Smooth muscle cell (in vitro differentiated cells): ENCODE measurements at regions not wholly inside any gene's neighbourhood (a gene's known extent, or its start where the extent isn't known, plus 50 kb on each side); places are given as distances from the start of the nearest gene placed in this dataset.

Experiments used
- DNase-seq: peaks from one replicate; lab custom pipeline; 2025; ENCODE audit not compliant: unreplicated experiment; lab: John Stamatoyannopoulos, UW
- H2AFZ ChIP-seq: fragments of 200-600 bp; sonication (generic); 2 replicates; pipeline ENCODE4 v1.6.0; 2016; ENCODE audit warnings: antibody characterized with exemption, low read depth, mild to moderate bottlenecking
- H3F3A ChIP-seq: fragments of 200-600 bp; sonication (generic); 2 replicates; pipeline ENCODE4 v1.6.0; 2017; ENCODE audit warnings: antibody characterized with exemption, low read depth
- H3K27ac ChIP-seq: fragments of 200-600 bp; sonication (generic); 2 replicates; pipeline ENCODE4 v1.5.1; 2016; ENCODE audit warnings: low read depth, mild to moderate bottlenecking
- H3K27me3 ChIP-seq: fragments of 200-600 bp; sonication (generic); 2 replicates; pipeline ENCODE4 v1.6.1; 2016; ENCODE audit warnings: low read depth, mild to moderate bottlenecking
- H3K36me3 ChIP-seq: fragments of 200-600 bp; sonication (generic); 2 replicates; pipeline ENCODE4 v1.5.1; 2016; ENCODE audit warnings: low read depth
- H3K4me1 ChIP-seq: fragments of 200-600 bp; sonication (generic); 2 replicates; pipeline ENCODE4 v1.5.1; 2016; ENCODE audit warnings: low read depth
- H3K4me2 ChIP-seq: fragments of 200-600 bp; sonication (generic); 2 replicates; pipeline ENCODE4 v1.6.0; 2016; ENCODE audit warnings: mild to moderate bottlenecking
- H3K4me3 ChIP-seq: fragments of 200-600 bp; sonication (generic); 2 replicates; pipeline ENCODE4 v1.5.1; 2016; ENCODE audit warnings: mild to moderate bottlenecking
- H3K79me2 ChIP-seq: fragments of 200-600 bp; sonication (generic); 2 replicates; pipeline ENCODE4 v1.6.0; 2016; ENCODE audit warnings: low read depth, mild to moderate bottlenecking
- H3K9ac ChIP-seq: fragments of 200-600 bp; sonication (generic); 2 replicates; pipeline ENCODE4 v1.6.0; 2016; ENCODE audit warnings: low read depth
- H3K9me3 ChIP-seq: fragments of 200-600 bp; sonication (generic); replicated peaks from 2 replicates; pipeline ENCODE4 v1.5.1; 2016; ENCODE audit warnings: low read depth
- H4K20me1 ChIP-seq: fragments of 200-600 bp; sonication (generic); 2 replicates; pipeline ENCODE4 v1.6.0; 2016; ENCODE audit warnings: low read depth
- WGBS: methylation state at CpG from one replicate; pipeline ENCODE4 v1.1.7; 2016; ENCODE audit warnings: low lambda C conversion rate; 5-methylcytosine and 5-hydroxymethylcytosine counted together
- TF ChIP-seq, protein P1 (sequence below): fragments of 200-600 bp; sonication (generic); IDR thresholded peaks from 2 replicates; pipeline ENCODE4 v1.5.1; 2017; ENCODE audit warnings: borderline replicate concordance, mild to moderate bottlenecking, antibody characterized with exemption; ENCODE audit not compliant: insufficient read depth, poor library complexity, severe bottlenecking

DNA sequence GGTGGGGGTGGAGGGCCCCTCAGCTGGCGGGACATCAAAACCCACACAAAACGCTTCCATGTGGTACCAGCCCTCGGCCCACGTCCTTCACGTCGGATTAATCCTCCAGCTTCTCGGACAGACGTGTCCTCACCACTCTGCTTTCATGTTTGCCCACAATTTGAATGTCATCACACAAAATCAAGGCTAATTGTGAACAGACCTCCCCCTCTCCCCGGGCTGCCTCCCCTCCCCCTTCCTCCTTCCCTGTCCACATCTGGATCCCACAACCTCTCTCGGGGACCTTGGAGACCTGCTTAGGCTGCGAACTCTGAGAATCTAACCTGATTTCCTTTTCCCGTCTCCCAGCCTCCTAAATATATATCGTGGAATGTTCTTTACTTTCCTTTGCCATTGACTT is 262.9 kb downstream of the MN1 start:
- no peak for DNase-seq
- Histone ChIP-seq H3K27ac (no peak overlapping the region), H3K27me3 (peaks cover 10% of the 10 kb centered on the region), H3K9me3 (no peaks in the 10 kb centered on the region), H4K20me1 (no peaks in the 10 kb centered on the region), H3K9ac (no peak overlapping the region), H3K36me3 (no peaks in the 10 kb centered on the region), H3K4me3 (no peak overlapping the region), H3K4me2 (no peak overlapping the region), H3F3A (no peaks in the 10 kb centered on the region), H3K4me1 (peaks cover 8% of the 10 kb centered on the region), H3K79me2 (no peaks in the 10 kb centered on the region), H2AFZ (no peak overlapping the region)
- 79% methylated on average over 13 of the region's 13 CpGs for WGBS
- TF ChIP-seq, protein P1, sequence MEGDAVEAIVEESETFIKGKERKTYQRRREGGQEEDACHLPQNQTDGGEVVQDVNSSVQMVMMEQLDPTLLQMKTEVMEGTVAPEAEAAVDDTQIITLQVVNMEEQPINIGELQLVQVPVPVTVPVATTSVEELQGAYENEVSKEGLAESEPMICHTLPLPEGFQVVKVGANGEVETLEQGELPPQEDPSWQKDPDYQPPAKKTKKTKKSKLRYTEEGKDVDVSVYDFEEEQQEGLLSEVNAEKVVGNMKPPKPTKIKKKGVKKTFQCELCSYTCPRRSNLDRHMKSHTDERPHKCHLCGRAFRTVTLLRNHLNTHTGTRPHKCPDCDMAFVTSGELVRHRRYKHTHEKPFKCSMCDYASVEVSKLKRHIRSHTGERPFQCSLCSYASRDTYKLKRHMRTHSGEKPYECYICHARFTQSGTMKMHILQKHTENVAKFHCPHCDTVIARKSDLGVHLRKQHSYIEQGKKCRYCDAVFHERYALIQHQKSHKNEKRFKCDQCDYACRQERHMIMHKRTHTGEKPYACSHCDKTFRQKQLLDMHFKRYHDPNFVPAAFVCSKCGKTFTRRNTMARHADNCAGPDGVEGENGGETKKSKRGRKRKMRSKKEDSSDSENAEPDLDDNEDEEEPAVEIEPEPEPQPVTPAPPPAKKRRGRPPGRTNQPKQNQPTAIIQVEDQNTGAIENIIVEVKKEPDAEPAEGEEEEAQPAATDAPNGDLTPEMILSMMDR = no peak

GRCh38 chr22:27540247-27540646 is 261.3 kb downstream of the MN1 start:
- Histone ChIP-seq H3F3A (no peaks in the 10 kb centered on the region), H2AFZ (no peak overlapping the region), H3K79me2 (no peaks in the 10 kb centered on the region), H4K20me1 (no peaks in the 10 kb centered on the region), H3K27me3 (peaks cover 15% of the 10 kb centered on the region), H3K9me3 (no peaks in the 10 kb centered on the region), H3K4me2 (no peak overlapping the region), H3K27ac (no peak overlapping the region), H3K4me3 (no peak overlapping the region), H3K36me3 (no peaks in the 10 kb centered on the region), H3K9ac (no peak overlapping the region), H3K4me1 (peaks cover 8% of the 10 kb centered on the region)
- WGBS = 81% methylated on average over 10 of the region's 10 CpGs
- no peak for DNase-seq
- TF ChIP-seq, protein P1 = no peak

- Histone ChIP-seq H2AFZ (no peak overlapping the region), H3F3A (no peaks in the 10 kb centered on the region), H3K36me3 (no peaks in the 10 kb centered on the region), H3K4me1 (peaks cover 8% of the 10 kb centered on the region), H3K27ac (no peak overlapping the region), H3K4me2 (no peak overlapping the region), H3K4me3 (no peak overlapping the region), H3K9me3 (no peaks in the 10 kb centered on the region), H3K9ac (no peak overlapping the region), H4K20me1 (no peaks in the 10 kb centered on the region), H3K27me3 (peaks cover 15% of the 10 kb centered on the region), H3K79me2 (no peaks in the 10 kb centered on the region)
- TF ChIP-seq, protein P1 = no peak
- 88% methylated on average over 24 of the region's 24 CpGs for WGBS
- DNase-seq = no peak
Measured at GRCh38 chr22:27540656-27541396, 260.7 kb downstream of the MN1 start.

DNA sequence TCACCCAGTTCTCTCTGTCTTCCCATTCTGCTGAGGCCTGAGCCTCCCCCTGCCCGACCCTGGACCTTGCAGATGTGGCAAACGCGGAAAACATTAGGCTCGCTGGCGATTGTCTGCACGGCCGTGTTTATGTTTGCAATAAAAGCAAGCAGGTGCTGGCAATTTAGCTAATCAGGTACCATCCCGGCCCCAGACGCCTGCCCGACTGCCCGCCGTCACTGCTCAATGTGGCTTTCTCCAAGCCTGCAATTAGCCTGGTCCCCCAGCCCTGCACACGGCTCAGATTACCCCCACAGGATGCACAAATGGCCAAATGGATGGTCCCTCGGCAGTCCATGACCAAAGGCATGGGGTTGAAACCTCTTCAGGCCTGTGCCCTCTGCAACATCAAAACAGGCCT is 259.7 kb downstream of the MN1 start:
- peaks cover 8% of the 10 kb centered on the region for H3K4me1 ChIP-seq
- H3K9ac ChIP-seq = no peak overlapping the region
- DNase-seq = no peak
- TF ChIP-seq, protein P1 = no peak
- H3K36me3 ChIP-seq = no peaks in the 10 kb centered on the region
- H2AFZ ChIP-seq = no peak overlapping the region
- no peaks in the 10 kb centered on the region for H3F3A ChIP-seq
- H3K4me2 ChIP-seq = no peak overlapping the region
- H3K9me3 ChIP-seq = no peaks in the 10 kb centered on the region
- no peak overlapping the region for H3K27ac ChIP-seq
- H3K27me3 ChIP-seq = peaks cover 15% of the 10 kb centered on the region
- H4K20me1 ChIP-seq = no peaks in the 10 kb centered on the region
- 89% methylated on average over 14 of the region's 14 CpGs for WGBS
- no peak overlapping the region for H3K4me3 ChIP-seq
- H3K79me2 ChIP-seq = no peaks in the 10 kb centered on the region
